ENCODE measurements at regions not wholly inside any gene's neighbourhood (a gene's known extent, or its start where the extent isn't known, plus 50 kb on each side); places are given as distances from the start of the nearest gene placed in this dataset.

- Mint-ChIP-seq H3K27me3 (no peaks in the 10 kb centered on the region), H3K4me1 (ENCODE audit: low read depth) (no peaks in the 10 kb centered on the region), H3K9me3 (peaks cover 6% of the 10 kb centered on the region), H3K4me3 (no peak overlapping the region), H3K27ac (no peak overlapping the region), H3K36me3 (ENCODE audit: low read depth) (no peaks in the 10 kb centered on the region)
These were observed 1263.8 kb downstream of the ZPLD1 start for GRCh38 chr3:103698646-103699045.

- H3K27ac Mint-ChIP-seq = no peak overlapping the region
- H3K36me3 Mint-ChIP-seq (ENCODE audit: low read depth) = no peaks in the 10 kb centered on the region
- H3K9me3 Mint-ChIP-seq = peaks cover 6% of the 10 kb centered on the region
- H3K4me1 Mint-ChIP-seq (ENCODE audit: low read depth) = no peaks in the 10 kb centered on the region
- H3K27me3 Mint-ChIP-seq = no peaks in the 10 kb centered on the region
- H3K4me3 Mint-ChIP-seq = no peak overlapping the region
These were observed 1264.4 kb downstream of the ZPLD1 start for GRCh38 chr3:103699228-103699627.

DNA sequence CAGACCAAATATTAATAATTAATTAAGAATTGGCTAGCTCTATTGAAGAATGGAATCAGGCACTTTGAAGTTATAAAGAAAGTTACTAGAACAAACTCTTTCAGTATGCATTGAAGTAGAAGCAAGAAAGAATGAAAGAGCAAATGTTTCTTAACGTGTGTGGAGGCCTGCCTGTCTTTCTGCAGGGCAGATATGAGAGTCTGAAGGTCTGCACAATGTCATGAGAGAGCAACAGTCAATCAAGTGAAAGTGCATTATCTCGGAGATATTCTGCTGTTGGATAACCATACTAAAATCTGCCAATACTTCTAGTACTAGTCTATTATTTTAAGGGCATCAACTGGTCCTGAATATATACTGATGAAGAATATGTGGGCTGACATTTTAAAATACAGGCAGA, 1270.8 kb downstream of the ZPLD1 start:
- Mint-ChIP-seq H3K27me3 (no peaks in the 10 kb centered on the region), H3K36me3 (ENCODE audit: low read depth) (no peaks in the 10 kb centered on the region), H3K4me3 (no peak overlapping the region), H3K27ac (no peak overlapping the region), H3K9me3 (no peaks in the 10 kb centered on the region), H3K4me1 (ENCODE audit: low read depth) (no peaks in the 10 kb centered on the region)

GRCh38 chr3:103706671-103707070, 1271.9 kb downstream of the ZPLD1 start:
- H3K27me3 Mint-ChIP-seq = no peaks in the 10 kb centered on the region
- H3K36me3 Mint-ChIP-seq (ENCODE audit: low read depth) = no peaks in the 10 kb centered on the region
- H3K4me1 Mint-ChIP-seq (ENCODE audit: low read depth) = no peaks in the 10 kb centered on the region
- H3K9me3 Mint-ChIP-seq = no peaks in the 10 kb centered on the region
- H3K4me3 Mint-ChIP-seq = no peak overlapping the region
- no peak overlapping the region for H3K27ac Mint-ChIP-seq

DNA sequence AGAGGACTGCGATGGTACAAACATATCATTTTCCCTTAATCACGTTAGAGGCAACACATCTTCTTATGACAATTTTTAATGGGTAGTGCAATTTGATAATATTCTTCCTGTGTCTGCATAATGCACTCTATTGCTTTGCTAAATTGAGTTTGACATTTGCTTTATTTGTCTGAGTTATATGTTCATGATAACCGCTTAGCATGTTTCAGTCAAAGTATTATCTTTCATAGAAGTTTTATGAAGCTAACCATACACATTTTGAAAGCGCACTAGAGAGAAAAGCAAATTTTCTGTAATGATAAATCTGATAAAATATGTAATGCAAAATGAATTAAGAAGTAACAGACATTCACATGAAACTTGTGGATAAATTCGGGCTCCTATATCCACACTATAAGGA, 1276.9 kb downstream of the ZPLD1 start:
- no peaks in the 10 kb centered on the region for H3K36me3 Mint-ChIP-seq (ENCODE audit: low read depth)
- no peaks in the 10 kb centered on the region for H3K27me3 Mint-ChIP-seq
- H3K4me1 Mint-ChIP-seq (ENCODE audit: low read depth) = no peaks in the 10 kb centered on the region
- no peak overlapping the region for H3K4me3 Mint-ChIP-seq
- no peak overlapping the region for H3K27ac Mint-ChIP-seq
- H3K9me3 Mint-ChIP-seq = peaks cover 14% of the 10 kb centered on the region

DNA sequence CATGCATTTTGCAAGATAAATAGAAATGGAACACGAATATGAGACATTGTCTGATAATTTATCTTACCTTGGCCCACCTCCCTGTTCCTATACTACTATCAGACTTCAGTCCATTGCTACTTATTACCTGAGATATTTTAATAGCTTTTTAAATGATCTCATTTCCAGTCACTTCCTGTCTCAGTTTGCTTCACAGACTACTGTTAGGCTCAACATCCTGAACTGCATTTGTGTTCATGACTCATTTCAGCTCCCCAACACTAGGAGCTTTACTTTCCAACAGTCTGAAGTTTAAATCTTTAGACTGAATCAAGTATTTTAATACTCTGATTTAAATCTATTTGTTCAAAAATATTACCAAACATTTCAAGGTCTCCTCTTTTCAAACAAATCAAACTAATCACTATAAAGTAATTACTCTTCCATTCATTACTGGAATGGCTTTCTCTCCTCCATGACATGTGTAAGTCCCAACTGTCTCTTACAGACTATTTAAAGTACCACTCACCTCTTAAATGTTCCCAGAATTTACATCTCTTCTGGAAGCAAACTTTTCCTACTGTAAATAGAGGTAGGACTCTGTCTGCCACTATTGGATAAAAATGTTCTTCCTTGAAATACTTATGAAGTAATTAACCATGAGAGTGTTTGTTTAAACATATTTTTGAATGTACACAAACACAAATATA, 1277.6 kb downstream of the ZPLD1 start:
- no peak overlapping the region for H3K27ac Mint-ChIP-seq

DNA sequence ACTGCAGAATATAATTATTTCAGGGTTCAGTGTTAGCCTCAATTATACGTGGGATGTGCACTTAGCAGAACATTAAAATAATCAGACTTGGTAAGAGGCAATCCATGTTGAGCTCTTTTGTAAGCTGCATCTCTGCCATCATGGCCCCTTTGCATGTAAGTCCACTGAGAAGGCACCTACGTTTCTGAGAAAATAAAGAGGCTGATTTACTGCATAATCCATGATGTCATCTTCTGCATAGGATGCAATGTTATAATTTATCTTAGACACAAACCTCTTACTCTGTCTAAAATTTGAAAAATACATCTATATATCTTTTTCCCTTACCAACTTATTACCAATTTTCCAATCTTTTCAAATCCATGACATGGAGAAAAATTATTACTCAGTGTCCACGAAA, 1294.7 kb downstream of the ZPLD1 start:
- Mint-ChIP-seq H3K4me3 (no peak overlapping the region), H3K27me3 (no peaks in the 10 kb centered on the region), H3K4me1 (ENCODE audit: low read depth) (no peaks in the 10 kb centered on the region), H3K9me3 (peaks cover 11% of the 10 kb centered on the region), H3K27ac (no peak overlapping the region), H3K36me3 (ENCODE audit: low read depth) (no peaks in the 10 kb centered on the region)

More for the DNA sequence above, 1277.6 kb downstream of the ZPLD1 start:
- Mint-ChIP-seq H3K4me1 (ENCODE audit: low read depth) (no peaks in the 10 kb centered on the region), H3K27me3 (no peaks in the 10 kb centered on the region), H3K9me3 (peaks cover 17% of the 10 kb centered on the region), H3K36me3 (ENCODE audit: low read depth) (no peaks in the 10 kb centered on the region), H3K4me3 (no peak overlapping the region)

GRCh38 chr3:103730744-103731143, 1295.9 kb downstream of the ZPLD1 start:
- no peaks in the 10 kb centered on the region for H3K36me3 Mint-ChIP-seq (ENCODE audit: low read depth)
- no peak overlapping the region for H3K27ac Mint-ChIP-seq
- no peaks in the 10 kb centered on the region for H3K4me1 Mint-ChIP-seq (ENCODE audit: low read depth)
- H3K4me3 Mint-ChIP-seq = no peak overlapping the region
- H3K27me3 Mint-ChIP-seq = no peaks in the 10 kb centered on the region
- peaks cover 7% of the 10 kb centered on the region for H3K9me3 Mint-ChIP-seq

DNA sequence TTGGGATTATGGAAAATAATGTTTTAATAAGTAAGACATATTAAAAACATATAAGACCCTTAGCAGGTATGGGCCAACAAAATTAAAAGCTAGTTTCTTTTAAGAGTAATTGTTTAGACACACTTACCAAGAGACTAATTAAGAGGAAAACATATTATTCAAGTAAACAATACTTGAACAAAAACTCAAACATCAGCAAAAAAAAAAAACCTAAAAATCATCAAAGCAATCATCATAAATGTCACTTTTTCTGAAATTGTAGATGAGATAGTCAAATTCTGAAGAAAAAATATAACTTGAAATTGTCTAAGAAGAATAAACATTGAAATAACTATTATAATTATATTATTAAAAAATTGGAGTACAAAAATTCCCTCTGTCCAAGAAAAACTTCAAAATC, 1318.2 kb downstream of the ZPLD1 start:
- Mint-ChIP-seq H3K36me3 (ENCODE audit: low read depth) (no peaks in the 10 kb centered on the region), H3K4me1 (ENCODE audit: low read depth) (no peaks in the 10 kb centered on the region), H3K27me3 (no peaks in the 10 kb centered on the region), H3K4me3 (no peak overlapping the region), H3K9me3 (peaks cover 4% of the 10 kb centered on the region), H3K27ac (no peak overlapping the region)

- no peaks in the 10 kb centered on the region for H3K36me3 Mint-ChIP-seq (ENCODE audit: low read depth)
- H3K4me1 Mint-ChIP-seq (ENCODE audit: low read depth) = no peaks in the 10 kb centered on the region
- no peak overlapping the region for H3K27ac Mint-ChIP-seq
These were observed 1332.8 kb downstream of the ZPLD1 start for GRCh38 chr3:103767635-103768034.

GRCh38 chr3:103785017-103785416, 1350.2 kb downstream of the ZPLD1 start:
- Mint-ChIP-seq H3K4me1 (ENCODE audit: low read depth) (no peaks in the 10 kb centered on the region), H3K4me3 (no peak overlapping the region), H3K27ac (no peak overlapping the region), H3K9me3 (no peaks in the 10 kb centered on the region), H3K27me3 (no peaks in the 10 kb centered on the region), H3K36me3 (ENCODE audit: low read depth) (no peaks in the 10 kb centered on the region)

More at GRCh38 chr3:103767635-103768034, 1332.8 kb downstream of the ZPLD1 start:
- H3K27me3 Mint-ChIP-seq = no peaks in the 10 kb centered on the region
- H3K9me3 Mint-ChIP-seq = peaks cover 6% of the 10 kb centered on the region
- H3K4me3 Mint-ChIP-seq = no peak overlapping the region

- no peak overlapping the region for H3K4me3 Mint-ChIP-seq
- H3K36me3 Mint-ChIP-seq (ENCODE audit: low read depth) = no peaks in the 10 kb centered on the region
- H3K27ac Mint-ChIP-seq = no peak overlapping the region
- no peaks in the 10 kb centered on the region for H3K9me3 Mint-ChIP-seq
- no peaks in the 10 kb centered on the region for H3K4me1 Mint-ChIP-seq (ENCODE audit: low read depth)
- H3K27me3 Mint-ChIP-seq = no peaks in the 10 kb centered on the region
These were observed 1350.7 kb downstream of the ZPLD1 start for GRCh38 chr3:103785537-103785936.

- H3K4me3 Mint-ChIP-seq = no peak overlapping the region
- no peak overlapping the region for H3K27ac Mint-ChIP-seq
- no peaks in the 10 kb centered on the region for H3K4me1 Mint-ChIP-seq (ENCODE audit: low read depth)
- no peaks in the 10 kb centered on the region for H3K36me3 Mint-ChIP-seq (ENCODE audit: low read depth)
- H3K9me3 Mint-ChIP-seq = no peaks in the 10 kb centered on the region
- H3K27me3 Mint-ChIP-seq = no peaks in the 10 kb centered on the region
These were observed 1351.5 kb downstream of the ZPLD1 start for GRCh38 chr3:103786296-103786695.

- H3K27ac Mint-ChIP-seq = no peak overlapping the region
- no peak overlapping the region for H3K4me3 Mint-ChIP-seq
- H3K36me3 Mint-ChIP-seq (ENCODE audit: low read depth) = no peaks in the 10 kb centered on the region
- H3K27me3 Mint-ChIP-seq = no peaks in the 10 kb centered on the region
- no peaks in the 10 kb centered on the region for H3K9me3 Mint-ChIP-seq
- no peaks in the 10 kb centered on the region for H3K4me1 Mint-ChIP-seq (ENCODE audit: low read depth)
These were observed 1352.5 kb downstream of the ZPLD1 start for GRCh38 chr3:103787164-103787871.

DNA sequence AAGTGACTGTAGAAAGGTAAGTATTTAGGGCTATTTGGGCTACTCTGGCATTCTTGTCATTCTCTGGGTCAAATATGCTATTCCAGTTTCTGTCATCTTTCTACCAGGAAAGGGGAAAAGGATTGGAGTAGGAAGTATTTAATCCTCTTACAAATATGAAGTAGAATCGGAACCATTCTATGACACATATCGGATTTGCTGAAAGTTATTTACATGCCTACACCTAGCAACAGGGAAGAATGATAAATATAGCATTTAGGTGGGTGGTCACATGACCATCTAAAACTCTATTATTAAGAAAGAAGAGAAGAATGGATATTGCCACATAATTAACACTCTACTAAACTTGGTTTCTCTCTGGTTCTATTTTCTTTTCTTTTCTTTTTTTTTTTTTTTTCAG, 1353.1 kb downstream of the ZPLD1 start:
- no peaks in the 10 kb centered on the region for H3K27me3 Mint-ChIP-seq
- H3K9me3 Mint-ChIP-seq = no peaks in the 10 kb centered on the region
- H3K36me3 Mint-ChIP-seq (ENCODE audit: low read depth) = no peaks in the 10 kb centered on the region
- H3K4me1 Mint-ChIP-seq (ENCODE audit: low read depth) = no peaks in the 10 kb centered on the region
- H3K27ac Mint-ChIP-seq = no peak overlapping the region
- H3K4me3 Mint-ChIP-seq = no peak overlapping the region

Measured in stimulated activated naive CD8-positive, alpha-beta T cell treated with anti-CD3 and anti-CD28 coated beads, Interleukin-15, Interleukin-2, amounts not matched to agents 100 ng/mL and 50 ng/mL, for 24 hours (primary cell).